Mesendoderm (in vitro differentiated cells): ENCODE measurements at regions not wholly inside any gene's neighbourhood (a gene's known extent, or its start where the extent isn't known, plus 50 kb on each side); places are given as distances from the start of the nearest gene placed in this dataset.

Experiments used
- DNase-seq: peaks from one replicate; pipeline ENCODE4 v3.0.0; 2013
- H2AK5ac ChIP-seq: 2 replicates; pipeline ENCODE4 v1.6.1; 2013; ENCODE audit warnings: low read length, inconsistent platforms
- H2BK120ac ChIP-seq: 2 replicates; pipeline ENCODE4 v1.6.1; 2013; ENCODE audit warnings: low read depth, mild to moderate bottlenecking, low read length, moderate library complexity, mixed read lengths
- H2BK15ac ChIP-seq: replicated peaks from 2 replicates; pipeline ENCODE4 v1.6.1; 2013; ENCODE audit warnings: low read depth, mild to moderate bottlenecking, moderate library complexity
- H2BK5ac ChIP-seq: 2 replicates; pipeline ENCODE4 v1.6.1; 2013; ENCODE audit warnings: low read length, inconsistent platforms
- H3K18ac ChIP-seq: 2 replicates; pipeline ENCODE4 v1.6.1; 2013; ENCODE audit warnings: mild to moderate bottlenecking, low read length, mixed read lengths
- H3K23ac ChIP-seq: one replicate; pipeline ENCODE4 v1.6.1; 2013; ENCODE audit warnings: low read length
- H3K27ac ChIP-seq: 2 replicates; pipeline ENCODE4 v1.5.1; 2013; ENCODE audit warnings: low read depth, mild to moderate bottlenecking, inconsistent platforms, low read length, moderate library complexity
- H3K27me3 ChIP-seq: 2 replicates; pipeline ENCODE4 v1.6.1; 2013; ENCODE audit warnings: low read length, control low read depth, mild to moderate bottlenecking, inconsistent platforms; ENCODE audit not compliant: insufficient read depth, poor library complexity
- H3K36me3 ChIP-seq: 2 replicates; pipeline ENCODE4 v1.6.1; 2013; ENCODE audit warnings: low read length, inconsistent platforms; ENCODE audit not compliant: control insufficient read depth, insufficient read depth
- H3K4ac ChIP-seq: one replicate; pipeline ENCODE4 v1.6.1; 2013; ENCODE audit warnings: low read depth, mild to moderate bottlenecking, low read length, moderate library complexity
- H3K4me1 ChIP-seq: 2 replicates; pipeline ENCODE4 v1.6.1; 2013; ENCODE audit warnings: low read depth, low read length, inconsistent platforms; ENCODE audit not compliant: control insufficient read depth
- H3K4me2 ChIP-seq: 2 replicates; pipeline ENCODE4 v1.6.1; 2013; ENCODE audit warnings: low read length
- H3K4me3 ChIP-seq: 2 replicates; pipeline ENCODE4 v1.5.1; 2013; ENCODE audit warnings: mild to moderate bottlenecking, low read length
- H3K56ac ChIP-seq: one replicate; pipeline ENCODE4 v1.6.1; 2013; ENCODE audit warnings: low read length
- H3K79me1 ChIP-seq: 2 replicates; pipeline ENCODE4 v1.6.1; 2013; ENCODE audit warnings: low read length, inconsistent platforms
- H3K79me2 ChIP-seq: 2 replicates; pipeline ENCODE4 v1.6.1; 2013; ENCODE audit warnings: mild to moderate bottlenecking, low read length; ENCODE audit not compliant: control insufficient read depth, insufficient read depth
- H3K9ac ChIP-seq: 2 replicates; pipeline ENCODE4 v1.6.1; 2013; ENCODE audit warnings: low read length, inconsistent platforms
- H4K5ac ChIP-seq: one replicate; pipeline ENCODE4 v1.6.1; 2013; ENCODE audit warnings: low read length
- H4K8ac ChIP-seq: one replicate; pipeline ENCODE4 v1.6.1; 2013; ENCODE audit warnings: low read depth, mild to moderate bottlenecking, control low read depth, low read length, moderate library complexity
- WGBS: extraction: QIAGEN DNeasy Blood & Tissue Kit; methylation state at CpG from one replicate; pipeline ENCODE4 v1.1.7; 2013; ENCODE audit warnings: low lambda C conversion rate, missing lambda C conversion rate; ENCODE audit not compliant: insufficient coverage; ENCODE audit errors: extremely low coverage; 5-methylcytosine and 5-hydroxymethylcytosine counted together

DNA sequence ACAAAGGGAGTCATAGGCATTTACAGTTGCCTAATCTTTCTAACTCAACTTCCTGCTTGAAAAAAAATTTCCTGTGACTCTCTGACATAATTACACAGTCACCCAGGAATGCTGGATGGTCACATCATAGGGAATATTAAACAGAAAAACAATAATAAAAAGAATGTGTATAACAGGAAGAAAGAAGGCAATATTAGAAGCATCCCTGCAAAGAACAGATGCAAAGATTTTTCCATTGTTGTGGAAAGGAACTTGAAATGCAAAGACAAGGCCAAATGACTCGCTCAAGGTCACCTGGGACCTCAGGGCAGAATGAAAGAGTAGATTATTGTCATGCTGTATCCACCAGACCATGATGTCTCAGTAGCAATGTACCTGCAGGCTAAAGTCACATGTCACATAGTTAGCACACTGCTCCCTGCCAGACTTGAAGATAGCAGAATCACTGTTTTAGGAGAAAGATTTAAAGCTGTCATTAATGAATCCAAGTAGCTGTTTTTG is 184.3 kb downstream of the CYYR1 start:
- peak; percentile 42 for DNase-seq
- no peak overlapping the region for H3K27ac ChIP-seq
- H3K4me3 ChIP-seq = no peak overlapping the region

DNA sequence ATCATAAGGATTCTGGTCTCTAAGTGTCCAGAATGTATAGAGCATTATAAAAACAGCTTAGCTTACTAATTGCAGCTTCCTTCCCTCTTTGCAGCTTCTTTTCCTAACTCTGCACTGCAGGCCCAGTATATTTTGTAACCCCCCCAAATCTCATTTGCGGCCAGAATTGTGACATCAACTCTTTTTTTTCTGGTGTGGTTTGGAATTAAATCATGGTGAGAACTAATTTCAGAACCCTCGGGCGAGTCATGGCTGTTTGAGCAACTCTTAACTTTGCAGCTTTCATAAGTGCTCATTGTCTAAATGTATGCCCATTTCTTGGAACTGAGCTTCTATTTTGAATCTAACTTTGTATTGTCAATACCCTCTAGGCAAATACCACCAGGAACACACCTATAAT is 187.4 kb downstream of the CYYR1 start:
- no peaks in the 10 kb centered on the region for H3K79me2 ChIP-seq
- H2BK15ac ChIP-seq = no peak overlapping the region
- no peaks in the 10 kb centered on the region for H3K4me1 ChIP-seq
- H3K4ac ChIP-seq = no peak overlapping the region
- no peak overlapping the region for H2AK5ac ChIP-seq
- no peak for DNase-seq
- H3K27me3 ChIP-seq = no peaks in the 10 kb centered on the region
- H3K23ac ChIP-seq = no peak overlapping the region
- no peak overlapping the region for H3K4me2 ChIP-seq
- no peak overlapping the region for H3K56ac ChIP-seq
- H2BK5ac ChIP-seq = no peak overlapping the region
- H4K5ac ChIP-seq = no peak overlapping the region
- H2BK120ac ChIP-seq = no peak overlapping the region
- H3K27ac ChIP-seq = no peak overlapping the region
- no peak overlapping the region for H3K9ac ChIP-seq
- H3K18ac ChIP-seq = no peak overlapping the region
- no CpG with 5 or more reads among the region's 3 CpGs for WGBS
- no peak overlapping the region for H4K8ac ChIP-seq
- no peaks in the 10 kb centered on the region for H3K36me3 ChIP-seq
- no peaks in the 10 kb centered on the region for H3K79me1 ChIP-seq
- no peak overlapping the region for H3K4me3 ChIP-seq

More for the DNA sequence above, 184.3 kb downstream of the CYYR1 start:
- no peak overlapping the region for H3K56ac ChIP-seq
- no peaks in the 10 kb centered on the region for H3K27me3 ChIP-seq
- no peak overlapping the region for H4K5ac ChIP-seq
- no CpG with 5 or more reads among the region's 1 CpG for WGBS
- H3K4ac ChIP-seq = no peak overlapping the region
- H3K4me2 ChIP-seq = no peak overlapping the region
- no peaks in the 10 kb centered on the region for H3K4me1 ChIP-seq
- H3K9ac ChIP-seq = no peak overlapping the region
- H3K36me3 ChIP-seq = no peaks in the 10 kb centered on the region
- no peak overlapping the region for H3K23ac ChIP-seq
- H2BK5ac ChIP-seq = no peak overlapping the region
- no peak overlapping the region for H4K8ac ChIP-seq
- H2BK15ac ChIP-seq = no peak overlapping the region
- no peak overlapping the region for H2BK120ac ChIP-seq
- no peak overlapping the region for H2AK5ac ChIP-seq
- H3K18ac ChIP-seq = no peak overlapping the region
- H3K79me2 ChIP-seq = no peaks in the 10 kb centered on the region
- no peaks in the 10 kb centered on the region for H3K79me1 ChIP-seq

DNA sequence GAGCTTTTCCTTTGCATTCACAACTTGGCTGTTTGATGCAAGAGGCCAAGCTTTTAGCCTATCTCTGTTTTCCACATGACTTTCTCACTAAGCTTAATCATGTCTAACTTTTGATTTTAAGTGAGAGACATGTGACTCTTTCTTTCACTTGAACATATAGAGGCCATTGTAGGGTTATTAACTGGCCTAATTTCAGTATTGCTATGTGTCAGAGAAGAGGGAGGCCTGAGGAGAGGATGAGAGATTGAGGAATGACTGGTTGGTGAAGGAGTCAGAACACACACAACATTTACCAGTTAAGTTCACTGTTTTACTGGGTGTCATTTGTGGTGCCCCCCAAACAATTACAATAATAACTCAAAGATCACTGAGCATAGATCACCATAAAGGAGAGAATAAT is 193.5 kb downstream of the CYYR1 start:
- Histone ChIP-seq H3K36me3 (no peaks in the 10 kb centered on the region), H2AK5ac (no peak overlapping the region), H3K4me2 (no peak overlapping the region), H2BK120ac (no peak overlapping the region), H2BK5ac (no peak overlapping the region), H3K18ac (no peak overlapping the region), H3K27me3 (no peaks in the 10 kb centered on the region), H3K4me3 (no peak overlapping the region), H4K5ac (no peak overlapping the region), H3K79me2 (no peaks in the 10 kb centered on the region), H3K23ac (no peak overlapping the region), H4K8ac (no peak overlapping the region), H3K79me1 (no peaks in the 10 kb centered on the region), H3K4ac (no peak overlapping the region), H3K27ac (no peak overlapping the region), H2BK15ac (no peak overlapping the region), H3K56ac (no peak overlapping the region), H3K9ac (no peak overlapping the region), H3K4me1 (no peaks in the 10 kb centered on the region)
- no peak for DNase-seq

DNA sequence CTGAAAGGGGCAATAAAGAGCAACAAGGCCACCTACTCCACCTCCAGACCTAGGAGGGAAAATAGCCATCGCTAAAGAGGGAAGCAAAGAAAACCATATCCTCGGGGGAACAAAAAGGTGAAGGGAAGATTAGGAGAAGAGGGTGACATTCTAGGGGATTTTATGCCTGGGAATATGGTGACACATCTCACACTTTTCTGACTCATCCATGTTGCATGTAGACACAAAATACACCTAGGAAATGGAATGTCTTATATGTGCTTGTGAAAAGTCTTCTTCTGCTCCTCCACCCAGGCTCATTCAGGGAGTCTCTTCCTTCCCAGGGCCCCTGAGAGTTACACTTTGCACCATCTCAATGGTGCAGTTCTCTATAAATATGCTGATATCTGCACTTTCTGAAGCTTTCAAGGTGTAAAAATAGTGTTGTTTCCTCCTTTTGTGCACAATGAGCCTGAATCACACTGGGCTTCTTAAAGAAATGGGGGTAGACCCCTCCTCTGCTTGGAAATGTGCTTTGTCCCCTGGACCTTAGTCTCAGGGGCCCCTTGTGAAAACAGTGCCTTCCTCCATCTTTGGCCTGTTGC is 195.9 kb downstream of the CYYR1 start:
- DNase-seq = no peak
- H2BK15ac ChIP-seq = no peak overlapping the region
- H3K9ac ChIP-seq = no peak overlapping the region
- H2BK120ac ChIP-seq = no peak overlapping the region
- H3K4me1 ChIP-seq = no peaks in the 10 kb centered on the region
- no peak overlapping the region for H3K27ac ChIP-seq
- H3K79me2 ChIP-seq = no peaks in the 10 kb centered on the region
- H4K8ac ChIP-seq = no peak overlapping the region
- H3K4me3 ChIP-seq = no peak overlapping the region
- no peaks in the 10 kb centered on the region for H3K79me1 ChIP-seq
- H2AK5ac ChIP-seq = no peak overlapping the region
- whole genome bisulfite sequencing = no CpG with 5 or more reads among the region's 2 CpGs
- H3K36me3 ChIP-seq = no peaks in the 10 kb centered on the region
- H3K4ac ChIP-seq = no peak overlapping the region
- no peak overlapping the region for H3K23ac ChIP-seq
- no peaks in the 10 kb centered on the region for H3K27me3 ChIP-seq
- no peak overlapping the region for H2BK5ac ChIP-seq
- H3K56ac ChIP-seq = no peak overlapping the region
- no peak overlapping the region for H4K5ac ChIP-seq
- no peak overlapping the region for H3K4me2 ChIP-seq
- H3K18ac ChIP-seq = no peak overlapping the region

DNA sequence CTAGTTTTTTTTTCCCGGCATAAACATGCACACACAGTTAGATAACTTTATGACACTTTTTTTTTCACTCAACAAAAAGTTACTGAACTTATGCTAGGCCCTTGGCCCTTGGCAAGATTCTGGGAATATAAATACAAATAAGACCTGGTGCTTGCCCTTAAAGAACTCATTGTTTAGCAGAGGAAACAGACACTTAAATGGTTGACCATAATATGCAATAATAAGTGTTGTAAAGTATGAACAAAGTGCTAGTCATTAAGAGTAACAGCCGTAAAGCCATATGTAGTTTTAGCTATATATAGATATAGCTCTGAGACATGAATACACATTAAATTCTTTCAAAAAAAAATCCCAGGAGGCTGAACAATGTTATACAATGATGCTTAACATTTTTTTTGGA is 198.3 kb downstream of the CYYR1 start:
- H3K79me1 ChIP-seq = no peaks in the 10 kb centered on the region
- no peak overlapping the region for H3K4me3 ChIP-seq
- H3K9ac ChIP-seq = no peak overlapping the region
- no peak overlapping the region for H4K8ac ChIP-seq
- H3K23ac ChIP-seq = no peak overlapping the region
- no peak overlapping the region for H3K18ac ChIP-seq
- H3K4ac ChIP-seq = no peak overlapping the region
- H3K56ac ChIP-seq = no peak overlapping the region
- no peak overlapping the region for H3K4me2 ChIP-seq
- no peak overlapping the region for H2BK15ac ChIP-seq
- no peaks in the 10 kb centered on the region for H3K4me1 ChIP-seq
- WGBS = no CpG with 5 or more reads among the region's 2 CpGs
- no peak overlapping the region for H3K27ac ChIP-seq
- no peaks in the 10 kb centered on the region for H3K27me3 ChIP-seq
- no peak for DNase-seq
- no peak overlapping the region for H4K5ac ChIP-seq
- H3K36me3 ChIP-seq = no peaks in the 10 kb centered on the region
- no peak overlapping the region for H2BK120ac ChIP-seq
- H3K79me2 ChIP-seq = no peaks in the 10 kb centered on the region
- no peak overlapping the region for H2AK5ac ChIP-seq
- H2BK5ac ChIP-seq = no peak overlapping the region

DNA sequence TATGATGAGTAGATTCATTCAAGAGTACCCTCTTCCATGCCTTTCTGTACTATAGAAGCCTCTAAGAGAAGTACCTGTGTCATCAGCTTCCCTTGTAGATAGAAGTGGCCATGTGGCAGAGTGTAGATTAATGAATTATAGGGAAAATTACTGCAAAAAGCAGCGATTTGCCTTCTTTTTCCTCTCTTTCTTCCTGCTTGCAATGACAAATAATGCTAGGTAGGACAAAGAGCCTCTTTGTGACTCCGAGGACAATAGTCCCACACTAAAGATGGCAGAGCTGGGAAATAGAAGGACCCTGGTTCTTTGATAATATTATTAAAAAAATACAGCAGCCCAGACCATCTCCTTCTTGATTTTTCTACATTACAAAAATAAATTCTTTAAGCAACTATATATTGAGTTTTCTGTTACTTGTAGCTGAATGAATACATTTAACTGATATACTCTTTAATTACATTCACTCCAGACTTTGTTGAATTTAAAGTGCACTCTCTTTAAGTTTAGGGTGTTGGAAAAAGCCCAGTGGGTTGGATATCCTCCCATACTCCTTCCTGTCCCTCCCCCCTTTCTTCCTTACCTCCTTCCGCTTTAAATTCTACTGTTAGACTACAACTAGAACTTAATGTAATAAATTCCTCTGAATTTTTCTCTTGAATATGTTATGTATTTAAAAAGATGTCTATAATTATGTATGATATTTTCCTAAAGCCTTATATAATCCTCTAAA is 198.2 kb upstream of the APP start:
- no peak overlapping the region for H4K5ac ChIP-seq
- no peak overlapping the region for H3K23ac ChIP-seq
- no peak overlapping the region for H2AK5ac ChIP-seq
- H2BK120ac ChIP-seq = no peak overlapping the region
- H3K27ac ChIP-seq = no peak overlapping the region
- H4K8ac ChIP-seq = no peak overlapping the region
- no peak overlapping the region for H3K4me2 ChIP-seq
- no peaks in the 10 kb centered on the region for H3K79me1 ChIP-seq
- H3K36me3 ChIP-seq = no peaks in the 10 kb centered on the region
- no peaks in the 10 kb centered on the region for H3K27me3 ChIP-seq
- no CpG with 5 or more reads among the region's 3 CpGs for WGBS
- H3K18ac ChIP-seq = no peak overlapping the region
- H2BK5ac ChIP-seq = no peak overlapping the region
- H3K79me2 ChIP-seq = no peaks in the 10 kb centered on the region
- H3K4me1 ChIP-seq = no peaks in the 10 kb centered on the region
- H2BK15ac ChIP-seq = no peak overlapping the region
- no peak overlapping the region for H3K56ac ChIP-seq
- H3K9ac ChIP-seq = no peak overlapping the region
- no peak overlapping the region for H3K4ac ChIP-seq
- no peak overlapping the region for H3K4me3 ChIP-seq
- DNase-seq = no peak
